Esophagus squamous epithelium (tissue), 5 donors: ENCODE measurements at regions not wholly inside any gene's neighbourhood (a gene's known extent, or its start where the extent isn't known, plus 50 kb on each side); places are given as distances from the start of the nearest gene placed in this dataset.

ENCODE experiments used
- DNase-seq: peaks from one replicate; lab custom pipeline; 2025; lab: John Stamatoyannopoulos, UW
- H3K27ac ChIP-seq, 4 donors: fragments of 200-600 bp; sonication (generic); one replicate each; pipeline ENCODE4 v1.5.1; 2016 to 2019; ENCODE audit warnings: mild to moderate bottlenecking in 1 of 4
- H3K27me3 ChIP-seq, 4 donors: fragments of 200-600 bp; sonication (generic); 1 replicate in 3 of 4; 2 replicates in 1 of 4; pipeline versions ENCODE4 v1.5.1 to v1.6.0; 2017 to 2021; ENCODE audit warnings: antibody characterized with exemption in 1 of 4
- H3K36me3 ChIP-seq, 3 donors: fragments of 200-600 bp; sonication (generic); one replicate each; pipeline ENCODE4 v1.5.1; 2016 to 2019
- H3K4me1 ChIP-seq, 3 donors: fragments of 200-600 bp; sonication (generic); one replicate each; pipeline ENCODE4 v1.5.1; 2017 to 2019
- H3K4me3 ChIP-seq, 4 donors: fragments of 200-600 bp; sonication (generic); 1 replicate in 3 of 4; 2 replicates in 1 of 4; pipeline ENCODE4 v1.5.1; 2016 to 2019; ENCODE audit warnings: mild to moderate bottlenecking in 2 of 4, moderate library complexity in 1 of 4
- H3K9me3 ChIP-seq, 3 donors: fragments of 200-600 bp; sonication (generic); one replicate each; pipeline ENCODE4 v1.5.1; 2016 to 2019
- CTCF ChIP-seq, 6 experiments: fragments of 450-650 bp in 4 of 6; fragments of 200-600 bp in 2 of 6; sonication (generic) in 2 of 6; IDR thresholded peaks; one replicate each; pipeline ENCODE4 v1.5.1; 2016 to 2019; ENCODE audit warnings: antibody characterized with exemption in 6 of 6, mild to moderate bottlenecking in 4 of 6, moderate library complexity in 4 of 6
- POLR2A ChIP-seq, 4 donors: fragments of 450-650 bp; IDR thresholded peaks; one replicate each; pipeline ENCODE4 v1.6.1; 2017; ENCODE audit warnings: antibody characterized with exemption in 4 of 4, mild to moderate bottlenecking in 4 of 4, moderate library complexity in 3 of 4
- WGBS, 2 donors: methylation state at CpG; one replicate each; pipeline ENCODE4 v1.1.5; 2018; 5-methylcytosine and 5-hydroxymethylcytosine counted together
- intact Hi-C: fragments of 100-400 bp; cut with DNase I; formaldehyde crosslinking; loops from one replicate; pipeline ENCODE4 v1.15.0; 2022
- donor health status: DM: yes; HTN: yes; CAD: no.

- Histone ChIP-seq H3K36me3 (no peaks in the 10 kb centered on the region), H3K4me1 (peaks cover 11 to 72% (median 21%) of the 10 kb centered on the region in 3 donors), H3K27me3 (no peaks in the 10 kb centered on the region), H3K9me3 (no peaks in the 10 kb centered on the region), H3K4me3 (no peak overlapping the region), H3K27ac (peak overlapping the region; percentile 68 to 84 (median 78))
- DNase-seq, result no peak
- WGBS, 2 donors, result 49 to 53% methylated on average over 3 of the region's 3 CpGs
- intact Hi-C loops, result no loop called here
- TF ChIP-seq POLR2A (IDR thresholded peaks at IDR 0.05), result no peak
Observed at GRCh38 chr1:209382231-209383100, 201.0 kb upstream of the CAMK1G start.

DNA sequence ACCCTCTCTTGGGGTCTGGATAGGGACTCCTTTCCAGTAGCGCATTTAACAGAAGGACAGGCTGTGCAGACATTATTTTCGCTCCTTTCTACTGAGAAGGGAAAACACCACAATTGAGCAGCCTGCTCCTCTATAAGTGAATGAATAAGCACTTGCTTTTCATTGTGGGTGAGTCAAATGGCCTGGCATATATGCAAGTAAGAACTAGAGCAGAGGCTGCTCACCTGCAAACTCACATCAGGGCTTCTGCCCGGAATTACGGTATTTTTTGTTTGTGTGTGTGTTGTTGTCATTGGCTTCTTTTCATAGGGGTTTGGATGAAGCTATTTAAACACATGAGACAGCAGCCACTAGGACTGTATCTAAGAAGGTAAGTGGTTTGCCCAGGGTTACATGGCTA is 200.1 kb upstream of the CAMK1G start:
- DNase-seq, result no peak
- no peaks in the 10 kb centered on the region for H3K27me3 ChIP-seq
- H3K4me1 ChIP-seq, result peaks cover 11 to 81% (median 29%) of the 10 kb centered on the region in 3 donors
- intact Hi-C loops, result no loop called here
- peak overlapping the region in 1 of 4 donors; percentile 11 for H3K4me3 ChIP-seq
- no peaks in the 10 kb centered on the region for H3K9me3 ChIP-seq
- no peaks in the 10 kb centered on the region for H3K36me3 ChIP-seq
- TF ChIP-seq CTCF (IDR thresholded peaks at IDR 0.05) (no peak), POLR2A (IDR thresholded peaks at IDR 0.05) (no peak)
- H3K27ac ChIP-seq, result peak overlapping the region; percentile 68 to 84 (median 78)
- WGBS, 2 donors, result 36 to 46% methylated on average over 4 of the region's 4 CpGs

GRCh38 chr1:209383907-209384709 is 199.4 kb upstream of the CAMK1G start:
- no peak for DNase-seq
- intact Hi-C loops, result no loop called here
- Histone ChIP-seq H3K36me3 (no peaks in the 10 kb centered on the region), H3K27me3 (no peaks in the 10 kb centered on the region), H3K27ac (peak overlapping the region; percentile 68 to 84 (median 78)), H3K4me3 (no peak overlapping the region), H3K4me1 (peaks cover 11 to 88% (median 34%) of the 10 kb centered on the region in 3 donors), H3K9me3 (no peaks in the 10 kb centered on the region)
- TF ChIP-seq POLR2A (IDR thresholded peaks at IDR 0.05) (no peak), CTCF (IDR thresholded peaks at IDR 0.05) (no peak)
- WGBS, 2 donors, result 39 to 44% methylated on average over 3 to 5 of the region's 5 CpGs

GRCh38 chr1:209384710-209385550 is 198.6 kb upstream of the CAMK1G start:
- 29 to 62% methylated on average over 2 of the region's 2 CpGs for WGBS, 2 donors
- Histone ChIP-seq H3K4me1 (peaks cover 17 to 91% (median 38%) of the 10 kb centered on the region in 3 donors), H3K27ac (peak overlapping the region; percentile 66 to 84 (median 78)), H3K36me3 (no peaks in the 10 kb centered on the region), H3K4me3 (no peak overlapping the region), H3K27me3 (no peaks in the 10 kb centered on the region), H3K9me3 (no peaks in the 10 kb centered on the region)
- intact Hi-C loops, result no loop called here
- no peak for DNase-seq
- TF ChIP-seq CTCF (IDR thresholded peaks at IDR 0.05), result no peak
- TF ChIP-seq POLR2A (IDR thresholded peaks at IDR 0.05), result no peak

DNA sequence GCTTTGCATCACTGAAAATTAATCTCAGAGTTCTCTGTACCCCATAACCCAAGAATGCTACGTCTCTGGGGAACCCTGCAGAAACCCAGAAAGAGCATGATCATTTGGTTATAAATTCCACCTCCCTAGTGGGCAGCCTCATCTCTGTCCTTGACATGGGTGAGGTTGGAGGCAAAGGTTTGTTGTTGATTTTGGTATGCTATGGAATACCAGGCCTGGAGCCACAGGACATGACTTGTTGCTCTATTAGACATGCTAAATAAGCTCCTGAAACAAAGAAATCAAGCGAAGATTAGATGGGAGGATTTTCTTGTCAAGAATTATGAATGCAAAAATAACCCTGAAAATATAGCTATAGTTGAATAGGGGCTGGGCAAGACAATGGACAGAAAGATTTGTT is 197.4 kb upstream of the CAMK1G start:
- intact Hi-C loops, result no loop called here
- H3K36me3 ChIP-seq, result no peaks in the 10 kb centered on the region
- H3K27me3 ChIP-seq, result no peaks in the 10 kb centered on the region
- no peak for DNase-seq
- H3K4me3 ChIP-seq, result no peak overlapping the region
- no peaks in the 10 kb centered on the region for H3K9me3 ChIP-seq
- peak overlapping the region; percentile 24 to 84 (median 78) for H3K27ac ChIP-seq
- H3K4me1 ChIP-seq, result peaks cover 17 to 89% (median 44%) of the 10 kb centered on the region in 3 donors
- no peak for TF ChIP-seq CTCF (IDR thresholded peaks at IDR 0.05)
- TF ChIP-seq POLR2A (IDR thresholded peaks at IDR 0.05), result no peak
- WGBS, 2 donors, result 41 to 49% methylated on average over 2 of the region's 2 CpGs
